Sigmoid colon (tissue), 6 donors: ENCODE measurements at regions not wholly inside any gene's neighbourhood (a gene's known extent, or its start where the extent isn't known, plus 50 kb on each side); places are given as distances from the start of the nearest gene placed in this dataset.

Source experiments
- DNase-seq: peaks from one replicate; pipeline ENCODE4 v3.0.0-alpha.2; 2019
- H3K27ac ChIP-seq, 4 donors: fragments of 200-600 bp; sonication (generic); one replicate each; pipeline ENCODE4 v1.5.1; 2016 to 2019; ENCODE audit warnings: mild to moderate bottlenecking in 1 of 4
- H3K27me3 ChIP-seq, 3 donors: fragments of 200-600 bp; sonication (generic); one replicate each; pipeline ENCODE4 v1.5.1; 2019; ENCODE audit warnings: mild to moderate bottlenecking in 1 of 3
- H3K36me3 ChIP-seq, 4 donors: fragments of 200-600 bp; sonication (generic); one replicate each; pipeline ENCODE4 v1.5.1; 2016 to 2019
- H3K4me1 ChIP-seq, 4 donors: fragments of 200-600 bp; sonication (generic); one replicate each; pipeline ENCODE4 v1.5.1; 2017 to 2019
- H3K4me3 ChIP-seq, 4 donors: fragments of 200-600 bp; sonication (generic); one replicate each; pipeline ENCODE4 v1.5.1; 2017 to 2019; ENCODE audit warnings: mild to moderate bottlenecking in 2 of 4, moderate library complexity in 1 of 4
- H3K9me3 ChIP-seq, 4 donors: fragments of 200-600 bp in 3 of 4; sonication (generic) in 3 of 4; one replicate each; pipeline versions ENCODE4 v1.5.1 to v1.6.1; 2013 to 2019
- CTCF ChIP-seq, 4 experiments: fragments of 450-650 bp in 3 of 4; fragments of 200-600 bp in 1 of 4; IDR thresholded peaks; one replicate each; pipeline ENCODE4 v1.5.1; 2016 to 2019; ENCODE audit warnings: antibody characterized with exemption in 4 of 4, mild to moderate bottlenecking in 3 of 4, moderate library complexity in 2 of 4
- EP300 ChIP-seq, 4 donors: sonication (generic); formaldehyde crosslinking; IDR thresholded peaks; one replicate each; pipeline ENCODE4 v1.6.1; 2017; ENCODE audit warnings: antibody characterized with exemption in 4 of 4
- POLR2A ChIP-seq, 2 donors: fragments of 450-650 bp; IDR thresholded peaks; one replicate each; pipeline ENCODE4 v1.6.1; 2016; ENCODE audit warnings: antibody characterized with exemption in 2 of 2, mild to moderate bottlenecking in 2 of 2, moderate library complexity in 2 of 2
- POLR2AphosphoS5 ChIP-seq, 4 donors: sonication (generic); formaldehyde crosslinking; IDR thresholded peaks; one replicate each; pipeline ENCODE4 v1.6.1; 2017; ENCODE audit warnings: antibody characterized with exemption in 4 of 4
- WGBS, 2 donors: extraction: QIAGEN DNeasy Blood & Tissue Kit; methylation state at CpG; one replicate each; pipeline ENCODE4 v1.1.7; 2013; 5-methylcytosine and 5-hydroxymethylcytosine counted together
- intact Hi-C: fragments of 100-400 bp; cut with DNase I; formaldehyde crosslinking; loops from one replicate; pipeline ENCODE4 v1.15.1; 2023
- donor health status: healthy with polysubstance abuse.
- donor health status: healthy.

- no peak overlapping the region for H3K4me3 ChIP-seq
- no peaks in the 10 kb centered on the region for H3K9me3 ChIP-seq
- H3K27ac ChIP-seq, result peak overlapping the region; percentile 66 to 81 (median 76)
- WGBS, 2 donors, result 52 to 59% methylated on average over 3 of the region's 3 CpGs
- no peak for DNase-seq
- TF ChIP-seq POLR2AphosphoS5 (IDR thresholded peaks at IDR 0.05), result no peak
- TF ChIP-seq CTCF (IDR thresholded peaks at IDR 0.05), result no peak
- no peak for TF ChIP-seq EP300 (IDR thresholded peaks at IDR 0.05)
- no peak for TF ChIP-seq POLR2A (IDR thresholded peaks at IDR 0.05)
- H3K4me1 ChIP-seq, result peaks cover 0 to 46% (median 34%) of the 10 kb centered on the region in 4 donors
- intact Hi-C loops, result loop anchor here (5.0 kb wide), 4 partner anchors 50 to 275 kb away; partner anchors contain the start of gene FN1
- H3K36me3 ChIP-seq, result no peaks in the 10 kb centered on the region
- no peaks in the 10 kb centered on the region for H3K27me3 ChIP-seq
These were observed 276.5 kb upstream of the FN1 start for GRCh38 chr2:215712219-215712868.

GRCh38 chr2:215711471-215712034, 275.7 kb upstream of the FN1 start:
- no peaks in the 10 kb centered on the region for H3K36me3 ChIP-seq
- peaks cover 0 to 41% (median 35%) of the 10 kb centered on the region in 4 donors for H3K4me1 ChIP-seq
- H3K4me3 ChIP-seq, result no peak overlapping the region
- H3K27ac ChIP-seq, result peak overlapping the region; percentile 66 to 81 (median 76)
- no peak for DNase-seq
- no peaks in the 10 kb centered on the region for H3K9me3 ChIP-seq
- 67 to 88% methylated on average over 2 of the region's 2 CpGs for WGBS, 2 donors
- no peak for TF ChIP-seq CTCF (IDR thresholded peaks at IDR 0.05)
- peak in 3 of 4 donors; percentile 16 to 50 (median 35) for TF ChIP-seq POLR2AphosphoS5 (IDR thresholded peaks at IDR 0.05)
- no peak for TF ChIP-seq POLR2A (IDR thresholded peaks at IDR 0.05)
- no peak for TF ChIP-seq EP300 (IDR thresholded peaks at IDR 0.05)
- intact Hi-C loops, result loop anchor here (5.0 kb wide), 4 partner anchors 49 to 274 kb away; partner anchors contain the start of gene FN1
- no peaks in the 10 kb centered on the region for H3K27me3 ChIP-seq

DNA sequence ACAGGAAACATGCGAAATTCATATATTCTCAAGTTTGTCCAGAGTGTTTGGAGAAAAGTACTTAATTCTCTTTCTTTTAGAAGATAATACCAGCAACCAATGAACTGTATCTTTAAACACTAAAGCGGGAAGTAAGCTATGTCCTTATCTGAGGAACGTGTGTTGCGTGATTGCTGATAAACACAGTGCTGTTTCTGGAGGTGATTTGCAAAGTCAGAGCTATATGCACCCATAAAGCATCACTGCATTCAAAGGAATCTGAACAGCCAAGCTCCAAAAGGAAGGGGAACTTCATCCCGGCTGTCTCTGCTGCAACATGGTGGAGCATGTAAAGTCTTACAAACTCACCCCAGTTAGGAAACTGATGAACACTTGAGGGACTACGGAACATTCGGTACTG, 271.7 kb upstream of the FN1 start:
- intact Hi-C loops, result no loop called here
- WGBS, 2 donors, result 88 to 93% methylated on average over 7 of the region's 7 CpGs

GRCh38 chr2:215705771-215706361, 270.0 kb upstream of the FN1 start:
- intact Hi-C loops, result no loop called here
- Histone ChIP-seq H3K4me3 (no peak overlapping the region), H3K36me3 (no peaks in the 10 kb centered on the region), H3K4me1 (peaks cover 0 to 44% (median 30%) of the 10 kb centered on the region in 4 donors), H3K27ac (peak overlapping the region; percentile 69 to 82 (median 73)), H3K27me3 (no peaks in the 10 kb centered on the region), H3K9me3 (no peaks in the 10 kb centered on the region)
- WGBS, 2 donors, result 66 to 82% methylated on average over 2 of the region's 2 CpGs
- TF ChIP-seq CTCF (IDR thresholded peaks at IDR 0.05) (no peak), EP300 (IDR thresholded peaks at IDR 0.05) (no peak), POLR2AphosphoS5 (IDR thresholded peaks at IDR 0.05) (peak in 2 of 4 donors; percentile 15 to 50)
- DNase-seq, result no peak

More for the DNA sequence above, 271.7 kb upstream of the FN1 start:
- Histone ChIP-seq H3K9me3 (no peaks in the 10 kb centered on the region), H3K4me1 (peaks cover 0 to 45% (median 41%) of the 10 kb centered on the region in 4 donors), H3K27me3 (no peaks in the 10 kb centered on the region), H3K36me3 (no peaks in the 10 kb centered on the region), H3K27ac (no peak overlapping the region), H3K4me3 (no peak overlapping the region)
- no peak for DNase-seq
- TF ChIP-seq EP300 (IDR thresholded peaks at IDR 0.05) (no peak), POLR2AphosphoS5 (IDR thresholded peaks at IDR 0.05) (no peak), POLR2A (IDR thresholded peaks at IDR 0.05) (no peak)

GRCh38 chr2:215705281-215705680, 269.4 kb upstream of the FN1 start:
- intact Hi-C loops, result no loop called here
- peak overlapping the region; percentile 69 to 82 (median 73) for H3K27ac ChIP-seq
- peaks cover 0 to 46% (median 32%) of the 10 kb centered on the region in 4 donors for H3K4me1 ChIP-seq
- no peak overlapping the region for H3K4me3 ChIP-seq
- no peaks in the 10 kb centered on the region for H3K9me3 ChIP-seq
- H3K36me3 ChIP-seq, result no peaks in the 10 kb centered on the region
- H3K27me3 ChIP-seq, result no peaks in the 10 kb centered on the region
- DNase-seq, result no peak
- WGBS, 2 donors, result 91 to 94% methylated on average over 2 of the region's 2 CpGs
- TF ChIP-seq POLR2A (IDR thresholded peaks at IDR 0.05), result no peak
- no peak for TF ChIP-seq POLR2AphosphoS5 (IDR thresholded peaks at IDR 0.05)
- TF ChIP-seq CTCF (IDR thresholded peaks at IDR 0.05), result no peak
